ENCODE measurements at regions not wholly inside any gene's neighbourhood (a gene's known extent, or its start where the extent isn't known, plus 50 kb on each side); places are given as distances from the start of the nearest gene placed in this dataset.

DNA sequence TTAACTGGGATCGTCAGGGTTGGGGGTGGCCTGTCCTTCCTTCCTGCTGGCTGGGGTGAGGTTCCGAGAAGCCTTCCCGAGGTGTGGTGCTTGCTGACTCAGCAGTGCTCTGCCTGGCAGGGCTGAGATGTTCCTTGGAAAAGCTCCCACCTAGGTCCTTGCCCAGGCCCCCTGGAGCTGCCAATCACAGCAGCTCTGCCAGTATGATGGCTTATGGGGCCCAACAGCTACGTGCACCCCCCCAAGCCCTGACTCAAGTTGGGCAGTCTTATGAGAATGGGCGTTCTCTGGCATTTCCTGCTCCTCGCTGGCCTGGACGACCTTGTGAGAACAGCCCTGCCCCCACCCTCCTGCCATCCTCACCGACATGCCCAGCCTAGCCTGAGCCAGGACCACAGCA lies 292.2 kb upstream of the CRY1 start:
- TF ChIP-seq EZH2phosphoT487 (IDR thresholded peaks at IDR 0.05; ENCODE audit: borderline replicate concordance, low read depth, low read length), result no peak
- TF ChIP-seq, protein P1, sequence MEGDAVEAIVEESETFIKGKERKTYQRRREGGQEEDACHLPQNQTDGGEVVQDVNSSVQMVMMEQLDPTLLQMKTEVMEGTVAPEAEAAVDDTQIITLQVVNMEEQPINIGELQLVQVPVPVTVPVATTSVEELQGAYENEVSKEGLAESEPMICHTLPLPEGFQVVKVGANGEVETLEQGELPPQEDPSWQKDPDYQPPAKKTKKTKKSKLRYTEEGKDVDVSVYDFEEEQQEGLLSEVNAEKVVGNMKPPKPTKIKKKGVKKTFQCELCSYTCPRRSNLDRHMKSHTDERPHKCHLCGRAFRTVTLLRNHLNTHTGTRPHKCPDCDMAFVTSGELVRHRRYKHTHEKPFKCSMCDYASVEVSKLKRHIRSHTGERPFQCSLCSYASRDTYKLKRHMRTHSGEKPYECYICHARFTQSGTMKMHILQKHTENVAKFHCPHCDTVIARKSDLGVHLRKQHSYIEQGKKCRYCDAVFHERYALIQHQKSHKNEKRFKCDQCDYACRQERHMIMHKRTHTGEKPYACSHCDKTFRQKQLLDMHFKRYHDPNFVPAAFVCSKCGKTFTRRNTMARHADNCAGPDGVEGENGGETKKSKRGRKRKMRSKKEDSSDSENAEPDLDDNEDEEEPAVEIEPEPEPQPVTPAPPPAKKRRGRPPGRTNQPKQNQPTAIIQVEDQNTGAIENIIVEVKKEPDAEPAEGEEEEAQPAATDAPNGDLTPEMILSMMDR (conservative IDR thresholded peaks at IDR 0.05; ENCODE audit: low read length), result no peak
